Esophagus squamous epithelium (tissue), 5 donors: ENCODE measurements at regions not wholly inside any gene's neighbourhood (a gene's known extent, or its start where the extent isn't known, plus 50 kb on each side); places are given as distances from the start of the nearest gene placed in this dataset.
"Not testable (repeated sequence)": the region's sequence is repeated elsewhere in the genome, so short reads cannot be mapped to it uniquely, and the experiment has no call there.

Experiments used
- DNase-seq: peaks from one replicate; lab custom pipeline; 2025; lab: John Stamatoyannopoulos, UW
- H3K27ac ChIP-seq, 4 donors: fragments of 200-600 bp; sonication (generic); one replicate each; pipeline ENCODE4 v1.5.1; 2016 to 2019; ENCODE audit warnings: mild to moderate bottlenecking in 1 of 4
- H3K27me3 ChIP-seq, 4 donors: fragments of 200-600 bp; sonication (generic); 1 replicate in 3 of 4; 2 replicates in 1 of 4; pipeline versions ENCODE4 v1.5.1 to v1.6.0; 2017 to 2021; ENCODE audit warnings: antibody characterized with exemption in 1 of 4
- H3K36me3 ChIP-seq, 3 donors: fragments of 200-600 bp; sonication (generic); one replicate each; pipeline ENCODE4 v1.5.1; 2016 to 2019
- H3K4me1 ChIP-seq, 3 donors: fragments of 200-600 bp; sonication (generic); one replicate each; pipeline ENCODE4 v1.5.1; 2017 to 2019
- H3K4me3 ChIP-seq, 4 donors: fragments of 200-600 bp; sonication (generic); 1 replicate in 3 of 4; 2 replicates in 1 of 4; pipeline ENCODE4 v1.5.1; 2016 to 2019; ENCODE audit warnings: mild to moderate bottlenecking in 2 of 4, moderate library complexity in 1 of 4
- H3K9me3 ChIP-seq, 3 donors: fragments of 200-600 bp; sonication (generic); one replicate each; pipeline ENCODE4 v1.5.1; 2016 to 2019
- CTCF ChIP-seq, 6 experiments: fragments of 450-650 bp in 4 of 6; fragments of 200-600 bp in 2 of 6; sonication (generic) in 2 of 6; IDR thresholded peaks; one replicate each; pipeline ENCODE4 v1.5.1; 2016 to 2019; ENCODE audit warnings: antibody characterized with exemption in 6 of 6, mild to moderate bottlenecking in 4 of 6, moderate library complexity in 4 of 6
- POLR2A ChIP-seq, 4 donors: fragments of 450-650 bp; IDR thresholded peaks; one replicate each; pipeline ENCODE4 v1.6.1; 2017; ENCODE audit warnings: antibody characterized with exemption in 4 of 4, mild to moderate bottlenecking in 4 of 4, moderate library complexity in 3 of 4
- WGBS, 2 donors: methylation state at CpG; one replicate each; pipeline ENCODE4 v1.1.5; 2018; 5-methylcytosine and 5-hydroxymethylcytosine counted together
- intact Hi-C: fragments of 100-400 bp; cut with DNase I; formaldehyde crosslinking; loops from one replicate; pipeline ENCODE4 v1.15.0; 2022
- donor health status: DM: yes; HTN: yes; CAD: no.

DNA sequence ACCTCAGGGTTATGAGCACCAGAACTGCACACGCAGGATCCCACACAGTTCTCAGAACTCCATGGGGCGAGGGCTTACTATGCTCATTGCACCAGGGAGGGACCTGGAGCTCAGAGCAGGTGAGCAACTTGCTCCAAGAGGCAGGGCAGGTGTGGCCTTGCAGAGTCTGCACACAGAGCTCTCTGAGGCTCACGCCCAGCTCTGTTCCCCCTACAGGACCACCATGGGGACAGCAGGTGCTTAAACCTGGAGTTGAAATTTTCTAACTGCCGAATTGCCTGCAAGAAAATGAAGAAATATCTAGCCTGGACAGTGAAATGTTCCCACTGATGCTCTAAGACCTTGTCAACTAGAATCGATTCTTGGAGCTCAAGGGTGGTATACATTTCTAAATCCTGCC, 49.9 kb upstream of the MSMB start:
- intact Hi-C loops, H3K4me1 ChIP-seq, H3K9me3 ChIP-seq, H3K27me3 ChIP-seq, H3K36me3 ChIP-seq, DNase-seq, H3K4me3 ChIP-seq, H3K27ac ChIP-seq: not testable (repeated sequence)
- WGBS, 2 donors = 68 to 93% methylated on average over 2 to 4 of the region's 5 CpGs

DNA sequence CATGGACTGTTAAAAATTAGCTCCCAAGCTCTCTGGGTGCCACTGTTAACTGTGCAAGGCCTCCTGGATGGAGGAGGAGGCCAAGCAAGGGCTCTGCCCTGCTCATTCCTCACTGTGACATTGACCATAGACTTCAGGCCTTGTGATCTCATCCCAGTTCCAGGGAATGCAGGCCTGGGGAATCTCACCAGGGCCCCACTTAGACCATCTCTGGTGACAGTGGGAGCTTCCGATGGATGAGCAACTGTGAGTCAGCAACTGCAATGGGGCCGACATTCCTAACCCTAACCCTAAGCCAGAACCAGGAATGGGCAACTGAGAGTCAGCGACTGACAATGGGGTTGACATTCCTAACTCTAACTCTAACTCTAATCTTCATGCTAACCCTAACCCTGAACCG, 50.4 kb upstream of the MSMB start:
- Histone ChIP-seq H3K4me3 (no peak overlapping the region), H3K4me1 (peaks cover 0 to 6% (median 0%) of the 10 kb centered on the region in 3 donors), H3K9me3 (no peaks in the 10 kb centered on the region), H3K27me3 (no peaks in the 10 kb centered on the region), H3K27ac (no peak overlapping the region), H3K36me3 (no peaks in the 10 kb centered on the region)
- DNase-seq = no peak
- 89 to 100% methylated on average over 1 to 2 of the region's 4 CpGs for WGBS, 2 donors
- TF ChIP-seq POLR2A (IDR thresholded peaks at IDR 0.05) (no peak), CTCF (IDR thresholded peaks at IDR 0.05) (no peak)
- intact Hi-C loops = no loop called here

- Histone ChIP-seq H3K27me3 (no peaks in the 10 kb centered on the region), H3K4me3 (no peak overlapping the region), H3K4me1 (peaks cover 0 to 6% (median 0%) of the 10 kb centered on the region in 3 donors), H3K36me3 (no peaks in the 10 kb centered on the region), H3K27ac (no peak overlapping the region), H3K9me3 (no peaks in the 10 kb centered on the region)
- intact Hi-C loops = no loop called here
- WGBS, 2 donors = 73 to 81% methylated on average over 4 to 5 of the region's 8 CpGs
- TF ChIP-seq CTCF (IDR thresholded peaks at IDR 0.05) = no peak
- no peak for TF ChIP-seq POLR2A (IDR thresholded peaks at IDR 0.05)
- DNase-seq = no peak
Measured at GRCh38 chr10:46096909-46097575, 51.0 kb upstream of the MSMB start.

DNA sequence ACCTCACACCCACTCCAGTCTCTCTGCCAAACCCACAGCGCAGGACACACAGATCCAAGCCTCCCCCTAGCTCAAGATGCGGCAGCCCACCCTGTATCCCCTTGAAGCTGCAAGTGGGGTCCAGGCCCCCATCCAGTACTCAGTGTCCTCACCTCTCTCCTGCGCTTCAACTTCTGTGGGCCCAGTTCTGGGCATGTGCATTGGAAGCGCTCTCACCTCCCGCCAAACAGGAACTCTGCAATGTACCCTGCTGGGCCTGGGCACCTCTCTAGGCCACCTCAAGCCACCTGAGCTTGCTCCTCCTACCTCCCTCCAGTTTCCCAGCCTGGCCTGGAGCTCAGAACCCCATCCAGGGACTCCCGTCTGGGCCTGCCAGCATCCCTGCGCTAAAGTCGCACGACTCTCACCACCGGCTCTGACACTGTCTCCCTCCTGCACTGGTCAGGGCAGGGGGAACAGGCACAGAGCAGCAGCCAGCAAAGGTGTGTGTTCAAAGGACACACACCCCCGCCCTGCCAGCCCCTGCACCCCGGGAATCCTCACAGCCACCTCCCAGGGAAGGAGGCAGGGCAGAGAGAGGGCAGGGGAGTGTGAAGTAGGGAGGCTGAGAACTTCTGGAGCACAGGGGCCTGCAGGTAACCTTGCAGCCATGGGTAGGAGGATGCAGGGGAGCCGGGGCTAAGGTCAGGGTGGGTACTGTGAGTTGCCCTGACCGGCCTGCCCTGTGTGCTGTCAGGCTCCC, 51.7 kb upstream of the MSMB start:
- WGBS, 2 donors = 75 to 79% methylated on average over 4 to 12 of the region's 14 CpGs
- DNase-seq = no peak
- Histone ChIP-seq H3K4me1 (peaks cover 0 to 6% (median 0%) of the 10 kb centered on the region in 3 donors), H3K36me3 (no peaks in the 10 kb centered on the region), H3K27ac (no peak overlapping the region), H3K27me3 (no peaks in the 10 kb centered on the region), H3K9me3 (no peaks in the 10 kb centered on the region), H3K4me3 (no peak overlapping the region)
- intact Hi-C loops = no loop called here
- TF ChIP-seq POLR2A (IDR thresholded peaks at IDR 0.05) (no peak), CTCF (IDR thresholded peaks at IDR 0.05) (no peak)

DNA sequence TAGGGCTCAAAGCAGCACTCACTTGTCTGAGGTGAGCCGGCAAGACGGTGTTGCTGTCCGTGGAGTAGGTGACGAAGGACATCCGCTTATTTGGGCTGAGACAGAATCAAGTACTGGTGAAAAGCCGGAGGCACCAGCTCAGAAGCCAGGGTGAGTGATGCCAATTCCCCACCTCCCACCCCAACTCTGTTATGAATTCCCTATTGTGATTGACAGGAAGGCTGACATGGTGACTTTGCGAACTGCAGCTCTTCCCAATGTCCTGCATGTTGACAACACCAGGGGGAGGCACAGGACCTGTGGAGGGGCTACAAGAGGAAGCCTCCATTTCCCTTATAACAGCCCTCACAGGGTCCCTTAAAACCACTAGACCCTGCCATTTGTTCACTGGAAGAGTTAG, 52.3 kb upstream of the MSMB start:
- no peak overlapping the region for H3K4me3 ChIP-seq
- no peaks in the 10 kb centered on the region for H3K36me3 ChIP-seq
- peaks cover 0 to 6% (median 0%) of the 10 kb centered on the region in 3 donors for H3K4me1 ChIP-seq
- no peaks in the 10 kb centered on the region for H3K9me3 ChIP-seq
- H3K27me3 ChIP-seq = no peaks in the 10 kb centered on the region
- intact Hi-C loops = no loop called here
- DNase-seq = no peak
- TF ChIP-seq CTCF (IDR thresholded peaks at IDR 0.05) = no peak
- TF ChIP-seq POLR2A (IDR thresholded peaks at IDR 0.05) = no peak
- 51 to 80% methylated on average over 1 to 2 of the region's 7 CpGs for WGBS, 2 donors
- H3K27ac ChIP-seq = no peak overlapping the region

GRCh38 chr10:46098925-46099324, 52.9 kb upstream of the MSMB start:
- DNase-seq, H3K36me3 ChIP-seq, H3K9me3 ChIP-seq, H3K4me1 ChIP-seq, H3K4me3 ChIP-seq, intact Hi-C loops, H3K27ac ChIP-seq, H3K27me3 ChIP-seq: not testable (repeated sequence)
- 83 to 93% methylated on average over 3 of the region's 4 CpGs for WGBS, 2 donors
